C4-2B (cell line): ENCODE measurements at regions not wholly inside any gene's neighbourhood (a gene's known extent, or its start where the extent isn't known, plus 50 kb on each side); places are given as distances from the start of the nearest gene placed in this dataset.
A peak's percentile ranks its signal among the peaks of the same experiment; 100 is the strongest.

Experiments used
- H3K27ac ChIP-seq: fragments of 450-650 bp; 2 replicates; pipeline ENCODE4 v1.5.1; 2017
- CTCF ChIP-seq: fragments of 450-650 bp; conservative IDR thresholded peaks from 2 replicates; pipeline ENCODE4 v1.5.1; 2017; ENCODE audit warnings: mild to moderate bottlenecking
- ZFX ChIP-seq: fragments of 450-650 bp; IDR thresholded peaks from 2 replicates; pipeline ENCODE4 v1.6.1; 2017

GRCh38 chr1:219304227-219305226 is 130.8 kb downstream of the LYPLAL1 start:
- TF ChIP-seq CTCF (peak; percentile 23), ZFX (no peak)
- H3K27ac ChIP-seq, result peak overlapping the region; percentile 48; the same call in 1 of the 2 replicates

GRCh38 chr1:219302697-219303096 is 129.0 kb downstream of the LYPLAL1 start:
- no peak for TF ChIP-seq CTCF
- H3K27ac ChIP-seq, result no peak overlapping the region

GRCh38 chr1:219299420-219299819 is 125.7 kb downstream of the LYPLAL1 start:
- no peak overlapping the region for H3K27ac ChIP-seq
- no peak for TF ChIP-seq CTCF
- no peak for TF ChIP-seq ZFX

- H3K27ac ChIP-seq, result peak overlapping the region; percentile 78; the same call in 1 of the 2 replicates
- TF ChIP-seq ZFX, result no peak
- no peak for TF ChIP-seq CTCF
Observed at GRCh38 chr1:219298571-219299148, 125.0 kb downstream of the LYPLAL1 start.

- H3K27ac ChIP-seq, result peak overlapping the region; percentile 49; the same call in 1 of the 2 replicates
- no peak for TF ChIP-seq ZFX
- TF ChIP-seq CTCF, result no peak
Observed at GRCh38 chr1:219296430-219297355, 123.0 kb downstream of the LYPLAL1 start.

GRCh38 chr1:219294251-219294650 is 120.6 kb downstream of the LYPLAL1 start:
- TF ChIP-seq ZFX (no peak), CTCF (no peak)
- no peak overlapping the region for H3K27ac ChIP-seq
